ENCODE measurements at regions not wholly inside any gene's neighbourhood (a gene's known extent, or its start where the extent isn't known, plus 50 kb on each side); places are given as distances from the start of the nearest gene placed in this dataset.
"Not testable (repeated sequence)": the region's sequence is repeated elsewhere in the genome, so short reads cannot be mapped to it uniquely, and the experiment has no call there.

DNA sequence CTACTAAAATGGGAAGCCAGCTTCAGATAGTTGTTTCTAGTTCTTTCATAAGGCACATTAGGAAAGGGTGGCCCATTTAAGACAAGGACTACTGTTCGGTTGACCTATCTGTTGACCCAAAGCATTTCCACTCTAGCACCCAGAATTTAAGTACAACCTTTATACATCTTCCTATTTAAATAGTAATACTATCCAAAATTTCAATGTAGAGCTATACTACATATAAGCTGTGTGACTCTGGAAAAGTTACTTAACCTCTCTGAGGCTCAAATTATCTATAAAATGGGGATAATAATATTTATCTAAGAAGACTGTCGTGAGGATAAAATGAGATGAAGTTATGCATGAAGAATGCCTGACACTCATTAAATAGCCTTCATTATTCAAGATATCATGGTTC is 82.0 kb upstream of the TMEM164 start:
- TF ChIP-seq, protein P1, sequence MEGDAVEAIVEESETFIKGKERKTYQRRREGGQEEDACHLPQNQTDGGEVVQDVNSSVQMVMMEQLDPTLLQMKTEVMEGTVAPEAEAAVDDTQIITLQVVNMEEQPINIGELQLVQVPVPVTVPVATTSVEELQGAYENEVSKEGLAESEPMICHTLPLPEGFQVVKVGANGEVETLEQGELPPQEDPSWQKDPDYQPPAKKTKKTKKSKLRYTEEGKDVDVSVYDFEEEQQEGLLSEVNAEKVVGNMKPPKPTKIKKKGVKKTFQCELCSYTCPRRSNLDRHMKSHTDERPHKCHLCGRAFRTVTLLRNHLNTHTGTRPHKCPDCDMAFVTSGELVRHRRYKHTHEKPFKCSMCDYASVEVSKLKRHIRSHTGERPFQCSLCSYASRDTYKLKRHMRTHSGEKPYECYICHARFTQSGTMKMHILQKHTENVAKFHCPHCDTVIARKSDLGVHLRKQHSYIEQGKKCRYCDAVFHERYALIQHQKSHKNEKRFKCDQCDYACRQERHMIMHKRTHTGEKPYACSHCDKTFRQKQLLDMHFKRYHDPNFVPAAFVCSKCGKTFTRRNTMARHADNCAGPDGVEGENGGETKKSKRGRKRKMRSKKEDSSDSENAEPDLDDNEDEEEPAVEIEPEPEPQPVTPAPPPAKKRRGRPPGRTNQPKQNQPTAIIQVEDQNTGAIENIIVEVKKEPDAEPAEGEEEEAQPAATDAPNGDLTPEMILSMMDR (IDR thresholded peaks at IDR 0.05; ENCODE audit: partially characterized antibody, unreplicated experiment): no peak
- H3K4me1 Mint-ChIP-seq (ENCODE audit: low read depth, unreplicated experiment): no peaks in the 10 kb centered on the region
- H3K9me3 Mint-ChIP-seq (ENCODE audit: unreplicated experiment): peaks cover 1% of the 10 kb centered on the region
- no peak overlapping the region for H3K27ac Mint-ChIP-seq (ENCODE audit: unreplicated experiment)
- DNase-seq: no peak
- H3K36me3 Mint-ChIP-seq (ENCODE audit: unreplicated experiment): no peaks in the 10 kb centered on the region
- H3K27me3 Mint-ChIP-seq (ENCODE audit: unreplicated experiment): no peaks in the 10 kb centered on the region
- H3K4me3 Mint-ChIP-seq (ENCODE audit: unreplicated experiment): no peak overlapping the region

DNA sequence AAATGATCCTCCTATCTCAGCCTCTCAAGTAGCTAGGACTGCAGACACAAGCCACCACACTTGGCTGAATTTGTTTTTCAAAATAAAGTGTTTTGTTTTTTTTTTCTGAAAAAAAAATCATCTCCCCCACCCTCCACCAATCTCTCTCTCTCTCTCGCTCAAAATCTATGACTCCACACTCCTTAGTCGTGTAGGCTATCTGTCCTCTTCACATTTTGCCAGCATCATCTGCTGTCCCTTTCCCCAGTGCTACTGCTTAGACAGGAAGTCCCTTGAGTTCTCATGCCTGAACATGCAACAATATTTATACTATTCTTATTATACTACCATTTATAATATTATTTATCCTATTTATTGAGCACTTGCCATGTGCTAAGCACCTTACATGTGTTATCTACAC is 80.7 kb upstream of the TMEM164 start:
- Mint-ChIP-seq H3K4me1 (ENCODE audit: low read depth, unreplicated experiment) (no peaks in the 10 kb centered on the region), H3K27me3 (ENCODE audit: unreplicated experiment) (no peaks in the 10 kb centered on the region), H3K4me3 (ENCODE audit: unreplicated experiment) (no peak overlapping the region), H3K27ac (ENCODE audit: unreplicated experiment) (no peak overlapping the region), H3K36me3 (ENCODE audit: unreplicated experiment) (no peaks in the 10 kb centered on the region), H3K9me3 (ENCODE audit: unreplicated experiment) (peaks cover 1% of the 10 kb centered on the region)
- TF ChIP-seq, protein P1 (IDR thresholded peaks at IDR 0.05; ENCODE audit: partially characterized antibody, unreplicated experiment): no peak
- no peak for DNase-seq

DNA sequence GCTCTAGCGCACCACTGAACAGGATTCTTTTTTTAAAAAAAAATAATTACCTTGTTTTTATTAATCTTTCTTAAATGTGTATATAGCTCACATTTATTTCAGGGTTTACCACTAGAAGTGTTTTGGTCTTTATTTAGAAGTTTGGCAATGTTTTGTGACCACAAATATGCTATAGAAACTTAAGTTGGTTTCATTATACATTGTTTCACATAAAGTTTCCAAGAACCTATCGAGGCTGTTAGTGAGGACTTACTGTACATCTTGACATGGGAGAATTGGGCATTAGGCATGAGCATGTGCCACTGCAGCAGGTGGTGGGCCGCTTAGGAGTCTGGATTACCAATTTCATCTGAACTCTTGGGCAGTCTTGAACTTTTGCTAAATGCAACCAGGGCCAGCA is 77.9 kb upstream of the TMEM164 start:
- not testable (repeated sequence) for H3K4me3 Mint-ChIP-seq (ENCODE audit: unreplicated experiment); H3K27ac Mint-ChIP-seq (ENCODE audit: unreplicated experiment); H3K27me3 Mint-ChIP-seq (ENCODE audit: unreplicated experiment); DNase-seq; H3K9me3 Mint-ChIP-seq (ENCODE audit: unreplicated experiment); H3K36me3 Mint-ChIP-seq (ENCODE audit: unreplicated experiment); H3K4me1 Mint-ChIP-seq (ENCODE audit: low read depth, unreplicated experiment)

DNA sequence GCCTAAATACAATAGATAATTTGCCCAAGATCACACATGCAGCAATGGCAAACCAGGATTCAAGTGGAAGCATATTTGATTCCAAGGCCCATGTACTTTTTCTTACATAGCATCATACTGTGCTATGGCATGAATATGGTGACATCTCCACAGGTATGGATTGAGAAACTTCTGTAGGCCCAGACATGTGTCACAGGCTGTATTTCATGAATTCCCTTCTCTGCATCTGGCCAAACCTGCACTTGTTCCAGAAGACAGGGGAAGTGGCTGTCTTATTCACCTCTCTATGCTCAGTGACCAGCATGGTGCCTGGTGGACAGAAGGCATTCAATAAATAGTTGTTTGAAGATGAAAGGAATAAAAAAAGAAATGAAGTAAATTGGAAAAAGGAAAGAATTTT is 77.3 kb upstream of the TMEM164 start:
- H3K4me3 Mint-ChIP-seq (ENCODE audit: unreplicated experiment): no peak overlapping the region
- H3K9me3 Mint-ChIP-seq (ENCODE audit: unreplicated experiment): peaks cover 1% of the 10 kb centered on the region
- no peaks in the 10 kb centered on the region for H3K4me1 Mint-ChIP-seq (ENCODE audit: low read depth, unreplicated experiment)
- no peaks in the 10 kb centered on the region for H3K27me3 Mint-ChIP-seq (ENCODE audit: unreplicated experiment)
- DNase-seq: no peak
- TF ChIP-seq, protein P1 (IDR thresholded peaks at IDR 0.05; ENCODE audit: partially characterized antibody, unreplicated experiment): no peak
- H3K27ac Mint-ChIP-seq (ENCODE audit: unreplicated experiment): no peak overlapping the region
- no peaks in the 10 kb centered on the region for H3K36me3 Mint-ChIP-seq (ENCODE audit: unreplicated experiment)

DNA sequence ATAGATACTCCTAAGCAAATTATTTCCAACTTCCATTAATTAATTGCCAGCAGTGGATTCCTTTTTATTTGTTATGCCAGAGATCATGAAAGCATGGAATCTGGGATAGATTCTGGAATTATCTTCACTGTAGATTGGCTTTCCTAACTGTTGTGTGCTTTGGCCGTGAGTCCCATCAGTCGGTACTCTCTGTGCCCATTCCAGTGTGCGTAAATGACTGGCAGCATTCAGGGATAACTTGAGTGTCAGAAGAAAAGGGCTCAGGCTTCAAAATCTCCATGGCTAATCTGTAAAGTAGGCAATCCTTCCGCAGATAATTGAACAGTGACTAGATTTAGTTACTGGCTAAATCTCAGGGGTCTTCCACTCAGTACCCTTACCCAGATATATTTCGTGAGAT is 76.8 kb upstream of the TMEM164 start:
- TF ChIP-seq, protein P1 (IDR thresholded peaks at IDR 0.05; ENCODE audit: partially characterized antibody, unreplicated experiment): no peak
- H3K4me3 Mint-ChIP-seq (ENCODE audit: unreplicated experiment): no peak overlapping the region
- H3K36me3 Mint-ChIP-seq (ENCODE audit: unreplicated experiment): no peaks in the 10 kb centered on the region
- H3K9me3 Mint-ChIP-seq (ENCODE audit: unreplicated experiment): peaks cover 1% of the 10 kb centered on the region
- no peak for DNase-seq
- H3K4me1 Mint-ChIP-seq (ENCODE audit: low read depth, unreplicated experiment): no peaks in the 10 kb centered on the region
- no peaks in the 10 kb centered on the region for H3K27me3 Mint-ChIP-seq (ENCODE audit: unreplicated experiment)
- H3K27ac Mint-ChIP-seq (ENCODE audit: unreplicated experiment): no peak overlapping the region

Data from glutamatergic neuron (in vitro differentiated cells).